ENCODE measurements at regions not wholly inside any gene's neighbourhood (a gene's known extent, or its start where the extent isn't known, plus 50 kb on each side); places are given as distances from the start of the nearest gene placed in this dataset.

DNA sequence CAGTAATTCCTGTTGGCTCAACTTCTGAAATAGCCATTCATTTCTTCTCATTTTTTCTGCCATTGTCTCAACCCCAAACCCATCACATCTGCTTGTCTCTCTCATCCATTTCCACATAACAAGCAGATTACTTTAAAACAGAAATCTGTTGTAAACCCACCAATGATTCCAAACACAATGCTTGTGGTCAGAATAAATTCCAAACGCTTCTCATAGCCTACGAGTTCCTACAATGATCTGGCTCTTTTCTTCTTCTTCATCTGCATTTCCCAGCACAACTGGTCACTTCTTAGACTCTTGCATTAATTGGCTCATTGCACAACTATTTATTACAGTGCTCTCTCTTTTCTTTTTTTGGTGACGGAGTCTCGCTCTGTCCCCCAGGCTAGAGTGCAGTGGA is 364.1 kb downstream of the GATA3 start:
- Histone ChIP-seq H3K36me3 (ENCODE audit: control insufficient read depth in 2 of 2, extremely low read depth in 1 of 2, insufficient read depth in 2 of 2, low read length in 2 of 2) (no peaks in the 10 kb centered on the region), H3K27me3 (ENCODE audit: control insufficient read depth in 2 of 2, insufficient read depth in 2 of 2, low read length in 2 of 2) (no peaks in the 10 kb centered on the region), H3K4me1 (ENCODE audit: control insufficient read depth, extremely low read depth, insufficient read depth, low read length) (no peaks in the 10 kb centered on the region), H3K4me3 (replicated peaks in 1 of 3; ENCODE audit: insufficient read depth in 1 of 3, low read depth in 1 of 3, low read length in 3 of 3) (no peak overlapping the region), H3K9ac (replicated peaks; ENCODE audit: extremely low read depth, insufficient read depth, low read length) (no peak overlapping the region), H3K79me2 (ENCODE audit: control insufficient read depth, insufficient read depth, low read length) (no peaks in the 10 kb centered on the region), H4K20me1 (replicated peaks; ENCODE audit: control insufficient read depth, extremely low read depth, insufficient read depth, low read length) (no peaks in the 10 kb centered on the region), H3K4me2 (ENCODE audit: insufficient read depth, low read length) (no peak overlapping the region), H3K9me3 (replicated peaks; ENCODE audit: control insufficient read depth, insufficient read depth, low read length) (no peaks in the 10 kb centered on the region), H2AFZ (ENCODE audit: low read depth, low read length) (no peak overlapping the region), H3K9me1 (replicated peaks; ENCODE audit: control insufficient read depth, extremely low read depth, insufficient read depth, low read length) (no peaks in the 10 kb centered on the region), H3K27ac (ENCODE audit: insufficient read depth, low read depth, low read length) (no peak overlapping the region)
- POLR2A ChIA-PET, result no interaction called here
- BruUV-seq (replicated peaks), result no TSS peak
- DNase-seq (ENCODE audit: low read depth, low spot score) (no peak), FAIRE-seq (no peak)
- TF ChIP-seq FOS (IDR thresholded peaks at IDR 0.05; ENCODE audit: borderline replicate concordance, insufficient read depth, low read length) (no peak), EZH2 (IDR thresholded peaks at IDR 0.05; ENCODE audit: borderline replicate concordance, low read depth, low read length, severe bottlenecking) (no peak), POLR2A (IDR thresholded peaks at IDR 0.05; ENCODE audit: low read depth, low read length) (no peak), POLR2AphosphoS5 (IDR thresholded peaks at IDR 0.05; ENCODE audit: insufficient read depth, low read depth, low read length) (no peak), JUN (IDR thresholded peaks at IDR 0.05; ENCODE audit: borderline replicate concordance, insufficient read depth, insufficient read length, low read depth) (no peak)
- TF ChIP-seq, protein P1, sequence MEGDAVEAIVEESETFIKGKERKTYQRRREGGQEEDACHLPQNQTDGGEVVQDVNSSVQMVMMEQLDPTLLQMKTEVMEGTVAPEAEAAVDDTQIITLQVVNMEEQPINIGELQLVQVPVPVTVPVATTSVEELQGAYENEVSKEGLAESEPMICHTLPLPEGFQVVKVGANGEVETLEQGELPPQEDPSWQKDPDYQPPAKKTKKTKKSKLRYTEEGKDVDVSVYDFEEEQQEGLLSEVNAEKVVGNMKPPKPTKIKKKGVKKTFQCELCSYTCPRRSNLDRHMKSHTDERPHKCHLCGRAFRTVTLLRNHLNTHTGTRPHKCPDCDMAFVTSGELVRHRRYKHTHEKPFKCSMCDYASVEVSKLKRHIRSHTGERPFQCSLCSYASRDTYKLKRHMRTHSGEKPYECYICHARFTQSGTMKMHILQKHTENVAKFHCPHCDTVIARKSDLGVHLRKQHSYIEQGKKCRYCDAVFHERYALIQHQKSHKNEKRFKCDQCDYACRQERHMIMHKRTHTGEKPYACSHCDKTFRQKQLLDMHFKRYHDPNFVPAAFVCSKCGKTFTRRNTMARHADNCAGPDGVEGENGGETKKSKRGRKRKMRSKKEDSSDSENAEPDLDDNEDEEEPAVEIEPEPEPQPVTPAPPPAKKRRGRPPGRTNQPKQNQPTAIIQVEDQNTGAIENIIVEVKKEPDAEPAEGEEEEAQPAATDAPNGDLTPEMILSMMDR (IDR thresholded peaks at IDR 0.05; ENCODE audit: extremely low read depth in 1 of 2, insufficient read depth in 1 of 2, low read depth in 1 of 2, low read length in 2 of 2), result no peak
- intact Hi-C loops (cut with micrococcal nuclease), result no loop called here
- dilution Hi-C loops (cut with MboI; ENCODE audit: extremely low pct_ligation_motif_present, low sequenced_read_pairs), result no loop called here
- CTCF ChIA-PET, result no interaction called here

DNA sequence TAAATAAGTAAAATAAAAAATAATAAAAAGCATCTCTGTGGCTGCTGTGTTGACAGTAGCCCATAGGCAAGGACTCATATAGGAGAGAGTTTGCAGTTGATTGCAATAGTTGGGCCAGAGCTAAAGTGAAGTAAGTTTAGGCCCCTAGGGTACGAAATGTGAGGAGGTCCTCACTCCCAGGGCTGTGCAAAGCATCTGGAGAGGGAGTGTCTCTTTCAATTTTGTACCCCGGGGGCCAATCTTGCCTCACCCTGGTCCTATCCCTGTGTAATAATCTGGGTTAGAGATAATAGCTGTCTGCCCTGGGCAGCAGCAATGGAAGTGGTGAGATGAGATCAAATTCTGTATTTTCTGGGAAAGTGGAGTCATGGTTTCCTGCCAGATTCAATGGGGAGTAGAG is 365.7 kb downstream of the GATA3 start:
- no peaks in the 10 kb centered on the region for H3K36me3 ChIP-seq (ENCODE audit: control insufficient read depth in 2 of 2, extremely low read depth in 1 of 2, insufficient read depth in 2 of 2, low read length in 2 of 2)
- DNase-seq (ENCODE audit: low read depth, low spot score), result no peak
- H3K4me1 ChIP-seq (ENCODE audit: control insufficient read depth, extremely low read depth, insufficient read depth, low read length), result no peaks in the 10 kb centered on the region
- no peaks in the 10 kb centered on the region for H4K20me1 ChIP-seq (replicated peaks; ENCODE audit: control insufficient read depth, extremely low read depth, insufficient read depth, low read length)
- H3K4me2 ChIP-seq (ENCODE audit: insufficient read depth, low read length), result no peak overlapping the region
- intact Hi-C loops (cut with micrococcal nuclease), result no loop called here
- ChIA-PET CTCF (interaction anchor here (1.3 kb wide), 1 partner anchor 10 kb away, joined by 4 read pairs; no protein-coding TSS in a partner anchor), POLR2A (no interaction called here)
- no peak overlapping the region for H2AFZ ChIP-seq (ENCODE audit: low read depth, low read length)
- no peak overlapping the region for H3K4me3 ChIP-seq (replicated peaks in 1 of 3; ENCODE audit: insufficient read depth in 1 of 3, low read depth in 1 of 3, low read length in 3 of 3)
- TF ChIP-seq MYC (IDR thresholded peaks at IDR 0.05; ENCODE audit: low read depth, low read length) (no peak), FOS (IDR thresholded peaks at IDR 0.05; ENCODE audit: borderline replicate concordance, insufficient read depth, low read length) (no peak), EZH2 (IDR thresholded peaks at IDR 0.05; ENCODE audit: borderline replicate concordance, low read depth, low read length, severe bottlenecking) (no peak), POLR2AphosphoS5 (IDR thresholded peaks at IDR 0.05; ENCODE audit: insufficient read depth, low read depth, low read length) (no peak), JUN (IDR thresholded peaks at IDR 0.05; ENCODE audit: borderline replicate concordance, insufficient read depth, insufficient read length, low read depth) (no peak), POLR2A (IDR thresholded peaks at IDR 0.05; ENCODE audit: low read depth, low read length) (no peak), GATA2 (IDR thresholded peaks at IDR 0.05; ENCODE audit: insufficient read depth, insufficient read length, low read depth, low read length) (no peak)
- TF ChIP-seq, protein P2, sequence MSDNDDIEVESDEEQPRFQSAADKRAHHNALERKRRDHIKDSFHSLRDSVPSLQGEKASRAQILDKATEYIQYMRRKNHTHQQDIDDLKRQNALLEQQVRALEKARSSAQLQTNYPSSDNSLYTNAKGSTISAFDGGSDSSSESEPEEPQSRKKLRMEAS (IDR thresholded peaks at IDR 0.05; ENCODE audit: insufficient read depth, insufficient read length), result no peak
- TF ChIP-seq, protein P1 (IDR thresholded peaks at IDR 0.05; ENCODE audit: extremely low read depth in 1 of 2, insufficient read depth in 1 of 2, low read depth in 1 of 2, low read length in 2 of 2), result no peak
- H3K79me2 ChIP-seq (ENCODE audit: control insufficient read depth, insufficient read depth, low read length), result no peaks in the 10 kb centered on the region
- H3K27ac ChIP-seq (ENCODE audit: insufficient read depth, low read depth, low read length), result no peak overlapping the region
- no peaks in the 10 kb centered on the region for H3K27me3 ChIP-seq (ENCODE audit: control insufficient read depth in 2 of 2, insufficient read depth in 2 of 2, low read length in 2 of 2)
- no peaks in the 10 kb centered on the region for H3K9me3 ChIP-seq (replicated peaks; ENCODE audit: control insufficient read depth, insufficient read depth, low read length)
- BruUV-seq (replicated peaks), result no TSS peak
- H3K9me1 ChIP-seq (replicated peaks; ENCODE audit: control insufficient read depth, extremely low read depth, insufficient read depth, low read length), result no peaks in the 10 kb centered on the region
- dilution Hi-C loops (cut with MboI; ENCODE audit: extremely low pct_ligation_motif_present, low sequenced_read_pairs), result no loop called here
- no peak for FAIRE-seq
- H3K9ac ChIP-seq (replicated peaks; ENCODE audit: extremely low read depth, insufficient read depth, low read length), result no peak overlapping the region

Data from endothelial cell of umbilical vein (primary cell).